Fibroblast of skin of back (primary cell): ENCODE measurements at regions not wholly inside any gene's neighbourhood (a gene's known extent, or its start where the extent isn't known, plus 50 kb on each side); places are given as distances from the start of the nearest gene placed in this dataset.
"Not testable (repeated sequence)": the region's sequence is repeated elsewhere in the genome, so short reads cannot be mapped to it uniquely, and the experiment has no call there.

Source experiments
- DNase-seq: peaks from one replicate; pipeline ENCODE4 v3.0.0-alpha.2; 2013

DNA sequence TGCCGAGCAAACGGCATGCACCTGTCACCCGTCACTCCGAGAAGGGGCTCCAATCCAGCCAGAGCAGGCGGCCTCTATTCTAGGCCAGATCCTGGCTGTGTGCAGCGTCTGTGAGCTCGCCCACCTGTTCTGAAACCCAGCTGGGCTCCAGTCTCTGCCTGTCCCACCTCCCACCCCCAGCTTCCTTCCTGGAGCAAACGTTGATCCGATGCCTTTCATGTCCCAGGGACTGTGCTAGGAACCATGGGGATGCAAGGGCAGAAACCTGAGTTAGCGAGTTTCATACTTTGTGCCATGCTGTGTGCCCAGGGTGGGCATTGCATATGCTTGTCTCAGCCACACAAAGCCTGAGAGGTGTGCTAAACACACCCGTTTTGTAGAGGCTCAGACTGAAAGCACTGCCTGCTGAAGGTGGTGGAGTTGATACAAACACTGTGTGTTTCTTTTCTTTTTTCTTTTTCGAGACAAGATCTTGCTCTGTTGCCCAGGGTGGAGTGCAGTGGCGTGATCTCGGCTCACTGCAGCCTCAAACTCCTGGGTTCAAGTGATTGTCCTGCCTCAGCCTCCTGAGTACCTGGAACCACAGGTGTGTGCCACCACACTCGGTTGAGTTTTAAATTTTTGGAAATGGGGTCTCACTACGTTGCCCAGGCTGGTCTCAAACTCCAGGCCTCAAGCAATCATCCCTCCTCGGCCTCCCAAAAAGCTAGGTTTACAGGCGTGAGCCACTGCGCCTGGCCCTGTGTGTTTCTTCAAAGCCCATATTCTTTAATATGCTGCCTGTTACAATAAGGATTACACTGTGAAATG is 84.1 kb upstream of the MED13L start:
- no peak for DNase-seq

DNA sequence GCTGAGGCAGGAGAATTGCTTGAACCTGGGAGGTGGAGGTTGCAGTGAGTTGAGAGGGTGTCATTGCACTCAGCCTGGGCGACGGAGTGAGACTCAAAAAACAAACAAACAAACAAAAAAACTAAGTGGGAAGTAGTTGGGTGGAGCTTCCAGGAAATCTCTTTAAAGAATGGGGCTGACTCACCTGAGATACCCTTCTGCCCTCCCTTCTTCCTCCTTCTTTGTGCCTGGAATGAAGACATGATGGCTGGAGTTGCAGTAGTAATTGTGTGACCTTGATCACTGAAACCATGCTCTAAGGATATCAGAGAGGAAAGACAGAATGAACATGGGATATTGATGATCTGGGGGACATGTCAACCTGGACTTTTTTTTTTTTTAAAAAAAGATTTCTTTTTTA is 87.6 kb upstream of the MED13L start:
- no peak for DNase-seq

DNA sequence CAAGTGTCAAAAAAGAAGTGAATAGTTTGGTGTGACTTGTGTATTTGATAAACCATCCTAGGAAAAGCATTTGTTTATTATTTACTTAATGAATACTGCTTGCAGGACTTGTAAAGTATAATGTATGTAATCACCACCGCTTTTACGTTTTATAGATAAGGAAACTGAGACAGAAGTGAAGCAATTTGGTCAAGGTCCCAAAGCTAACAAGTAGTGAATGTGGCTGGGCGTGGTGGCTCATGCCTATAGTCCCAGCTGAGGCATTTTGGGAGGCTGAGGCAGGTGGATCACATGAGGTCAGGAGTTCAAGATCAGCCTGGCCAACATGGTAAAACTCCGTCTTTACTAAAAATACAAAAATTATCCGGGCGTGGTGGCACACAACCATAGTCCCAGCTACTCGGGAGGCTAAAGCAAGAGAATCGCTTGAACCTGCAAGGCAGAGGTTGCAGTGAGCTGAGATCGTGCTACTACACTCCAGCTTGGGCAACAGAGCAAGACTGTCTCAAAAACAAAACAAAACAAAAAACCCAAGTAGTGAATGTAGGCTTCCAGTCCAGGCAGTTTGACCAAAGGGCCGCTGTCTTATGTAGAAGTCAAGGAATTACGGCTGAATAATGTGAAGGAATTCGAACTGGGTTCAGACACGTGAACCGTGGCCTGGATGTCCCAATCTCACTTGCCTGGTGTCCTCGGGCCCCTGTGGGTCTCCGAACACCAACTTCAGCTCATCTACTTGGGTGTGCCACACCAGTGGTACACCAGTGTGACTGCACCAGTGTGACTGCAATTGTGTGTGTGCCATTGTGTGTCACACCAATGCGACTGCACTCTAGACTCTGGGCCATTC is 88.3 kb upstream of the MED13L start:
- no peak for DNase-seq

DNA sequence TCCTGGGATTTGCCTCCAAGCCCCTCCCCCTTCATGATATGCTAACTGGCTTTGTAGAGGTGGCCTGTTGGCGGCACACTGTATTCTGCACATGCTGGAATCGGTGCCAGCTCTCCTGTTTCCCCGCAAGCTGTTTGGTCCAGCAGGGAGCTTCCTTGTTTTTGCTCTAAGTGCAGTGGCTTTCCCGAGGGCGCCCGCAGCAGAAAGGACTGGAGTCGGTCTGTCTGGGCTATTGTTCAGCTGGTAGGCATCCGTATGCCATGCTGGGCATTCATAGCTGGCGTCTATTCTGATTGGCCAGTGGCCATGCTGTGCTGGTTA is 88.9 kb upstream of the MED13L start:
- DNase-seq: no peak

DNA sequence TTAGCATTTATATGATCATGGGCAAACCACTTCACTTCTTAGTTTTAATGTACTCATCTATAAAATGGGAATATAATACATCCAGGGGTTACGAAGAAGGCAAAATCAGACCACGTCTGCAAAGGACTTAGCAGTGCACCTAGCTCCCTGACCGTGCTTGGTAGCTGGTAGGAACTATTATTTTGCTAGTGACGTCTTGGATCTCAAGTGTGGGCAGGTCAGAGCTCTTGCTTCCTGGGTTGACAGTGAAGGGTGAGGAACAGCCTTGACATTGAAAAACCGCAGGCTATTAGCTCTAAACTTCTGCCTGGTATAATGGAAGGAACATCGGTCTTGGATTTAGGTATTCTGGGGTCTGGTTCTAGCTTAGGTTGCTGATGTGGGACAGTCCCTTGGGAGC is 89.3 kb upstream of the MED13L start:
- no peak for DNase-seq

DNA sequence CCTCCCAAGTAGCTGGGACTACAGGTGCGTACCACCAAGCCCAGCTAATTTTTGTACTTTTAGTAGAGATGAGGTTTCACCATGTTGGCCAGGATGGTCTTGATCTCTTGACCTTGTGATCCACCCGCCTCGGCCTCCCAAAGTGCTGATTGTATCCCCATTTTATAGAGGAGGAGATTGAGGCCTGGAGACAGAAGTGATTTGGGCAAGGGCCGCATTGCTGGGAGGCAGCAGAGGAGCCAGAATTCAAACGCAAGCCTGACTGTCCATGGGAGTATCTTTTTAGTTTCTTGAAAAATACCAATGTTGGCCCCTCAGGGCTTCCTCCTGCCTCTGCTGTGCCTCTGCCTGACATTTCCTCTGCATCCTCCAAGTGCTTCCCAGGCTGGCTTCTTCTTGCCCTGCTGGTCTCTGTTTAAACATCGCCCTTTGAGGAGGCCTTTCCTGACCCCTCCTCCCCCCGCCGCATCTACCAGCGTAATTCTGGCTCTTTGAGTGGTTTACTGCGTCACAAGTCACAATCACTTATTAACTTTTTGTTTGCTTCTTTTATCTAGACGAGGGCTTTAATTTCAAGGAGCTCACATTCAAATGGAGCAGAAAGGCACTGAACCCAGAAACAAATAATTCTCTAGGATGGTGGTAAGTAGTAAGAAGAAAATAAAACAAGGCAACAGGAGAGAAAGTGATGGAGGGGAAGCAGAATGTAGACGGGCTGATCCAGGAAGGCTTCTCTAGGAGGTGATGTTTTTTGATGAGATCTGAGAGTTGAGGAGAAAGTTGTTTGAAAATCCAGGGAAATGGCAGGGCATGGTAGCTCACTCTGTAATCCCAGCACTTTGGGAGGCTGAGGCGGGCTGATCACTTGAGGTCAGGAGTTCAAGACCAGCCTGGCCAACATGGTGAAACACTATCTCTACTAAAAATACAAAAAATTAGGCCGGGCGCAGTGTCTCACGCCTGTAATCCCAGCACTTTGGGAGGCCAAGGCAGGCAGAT is 91.0 kb upstream of the MED13L start:
- DNase-seq: no peak

DNA sequence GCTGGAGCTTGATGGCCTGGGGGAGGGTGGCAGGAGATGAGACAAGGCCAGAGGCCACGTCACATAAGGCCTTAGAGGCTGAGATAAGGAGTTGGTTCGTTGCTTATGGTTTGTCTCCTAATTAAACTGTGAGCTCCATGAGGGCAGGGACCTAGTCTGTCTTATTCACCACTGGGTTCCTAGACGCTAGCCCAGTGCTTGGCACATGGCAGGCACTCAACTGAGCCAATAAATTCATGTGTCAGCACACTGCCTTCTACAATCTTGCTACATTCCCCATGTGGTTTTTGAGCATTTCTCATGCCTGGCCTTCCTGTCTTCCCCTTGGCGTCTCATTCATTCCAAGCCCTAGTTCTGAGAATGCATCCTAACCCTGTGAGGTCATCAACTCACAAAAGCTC is 92.5 kb upstream of the MED13L start:
- peak; percentile 95 for DNase-seq

DNA sequence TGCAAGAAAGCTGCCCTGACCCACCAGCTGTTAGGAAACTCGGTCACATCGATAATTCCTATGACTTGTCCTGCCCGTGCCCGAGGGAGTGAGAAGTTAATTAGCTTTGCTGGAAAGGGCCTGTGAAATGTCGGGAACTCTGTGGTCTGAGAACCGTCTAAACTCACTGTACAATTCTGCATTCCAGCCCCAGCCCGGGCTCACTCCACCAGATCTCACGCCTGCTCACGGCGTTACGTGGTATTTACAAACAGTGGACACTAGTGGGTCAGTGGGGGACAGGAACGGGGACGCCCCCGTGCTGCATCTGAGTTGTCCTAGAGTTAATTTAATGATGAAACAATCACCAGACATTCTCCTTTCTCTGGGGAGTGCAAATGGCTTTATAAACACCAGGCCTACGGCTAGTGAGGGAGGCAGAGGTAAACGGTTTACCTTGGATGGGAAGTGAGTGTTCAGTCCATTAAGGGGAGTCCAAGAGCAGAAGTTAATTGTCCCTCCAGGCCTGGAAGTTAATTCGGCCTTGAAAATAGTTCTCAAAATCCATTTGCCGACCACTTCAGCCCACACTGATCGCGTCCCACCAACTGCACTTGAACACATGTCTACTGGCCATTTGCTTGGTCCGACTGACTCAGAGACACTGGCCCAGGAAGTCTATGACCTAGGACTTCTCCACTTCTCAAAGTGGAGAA is 93.5 kb upstream of the MED13L start:
- DNase-seq: no peak

DNA sequence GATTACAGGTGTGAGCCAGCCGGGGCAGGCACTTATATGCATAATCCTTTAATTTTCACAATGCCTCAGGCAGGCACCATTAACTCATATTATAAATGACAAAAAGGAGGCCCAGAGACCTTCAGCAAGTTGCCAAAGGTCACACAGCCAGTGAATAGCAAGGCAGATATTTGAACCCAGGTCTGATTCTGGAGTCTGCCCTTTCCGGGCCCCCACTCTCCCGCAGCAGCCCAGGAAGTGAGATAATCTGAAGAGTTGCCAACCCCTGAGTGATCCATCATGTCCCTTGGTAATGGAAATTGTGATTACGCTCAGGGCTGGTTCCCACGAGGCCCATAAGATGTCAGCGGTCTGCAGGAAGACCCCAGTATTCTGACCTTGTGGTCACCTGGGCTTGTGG is 95.3 kb upstream of the MED13L start:
- DNase-seq: peak; percentile 32

DNA sequence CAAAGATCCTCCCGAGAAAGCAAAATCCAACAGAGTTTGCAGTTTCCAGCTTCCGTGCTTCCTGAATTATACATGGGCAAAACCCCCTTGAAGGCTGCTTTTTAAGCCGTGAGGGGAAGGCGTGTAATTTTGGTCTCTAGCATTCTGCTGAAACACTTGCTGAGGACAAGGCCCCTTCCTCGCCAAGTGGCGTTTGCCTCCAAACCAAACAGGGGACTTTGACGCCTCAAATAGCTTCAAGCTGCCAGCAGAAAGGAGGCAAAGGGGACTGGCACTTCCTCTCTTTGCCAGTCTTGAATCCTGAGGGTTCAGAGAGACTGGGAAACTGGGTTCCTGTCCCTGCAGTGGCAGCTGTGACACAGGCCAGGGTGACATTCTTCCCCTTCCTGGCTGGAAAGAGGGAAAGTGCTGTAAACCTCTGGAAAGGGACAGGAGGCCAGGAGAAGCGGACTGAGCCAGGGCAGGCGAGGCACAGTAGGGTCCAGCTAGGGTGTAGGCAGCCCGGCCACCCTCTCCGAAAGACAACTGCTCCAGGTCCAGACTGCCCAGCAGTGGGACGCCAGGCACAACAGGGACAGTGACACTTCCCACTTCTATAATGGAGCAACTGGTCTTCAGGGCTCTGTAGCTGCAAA is 96.2 kb upstream of the MED13L start:
- no peak for DNase-seq

DNA sequence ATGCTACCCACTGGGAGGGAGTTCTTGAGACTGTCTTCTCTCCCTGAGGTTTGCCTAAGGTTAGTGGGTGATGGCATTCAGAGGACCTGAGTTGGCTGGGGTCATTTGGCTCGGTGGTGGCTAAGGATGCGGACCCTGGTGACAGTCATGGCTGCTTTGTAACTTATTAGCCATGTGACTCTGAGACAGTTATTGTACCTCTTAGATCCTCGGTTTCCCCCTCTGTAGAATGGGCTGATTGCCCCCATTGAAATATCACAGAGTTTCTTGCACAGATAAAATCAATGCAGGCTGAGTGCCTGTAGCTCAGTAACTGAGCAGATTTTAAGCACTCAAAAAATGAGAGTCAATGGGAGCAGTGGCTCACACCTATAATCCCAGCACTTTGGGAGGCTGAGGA is 96.7 kb upstream of the MED13L start:
- no peak for DNase-seq

DNA sequence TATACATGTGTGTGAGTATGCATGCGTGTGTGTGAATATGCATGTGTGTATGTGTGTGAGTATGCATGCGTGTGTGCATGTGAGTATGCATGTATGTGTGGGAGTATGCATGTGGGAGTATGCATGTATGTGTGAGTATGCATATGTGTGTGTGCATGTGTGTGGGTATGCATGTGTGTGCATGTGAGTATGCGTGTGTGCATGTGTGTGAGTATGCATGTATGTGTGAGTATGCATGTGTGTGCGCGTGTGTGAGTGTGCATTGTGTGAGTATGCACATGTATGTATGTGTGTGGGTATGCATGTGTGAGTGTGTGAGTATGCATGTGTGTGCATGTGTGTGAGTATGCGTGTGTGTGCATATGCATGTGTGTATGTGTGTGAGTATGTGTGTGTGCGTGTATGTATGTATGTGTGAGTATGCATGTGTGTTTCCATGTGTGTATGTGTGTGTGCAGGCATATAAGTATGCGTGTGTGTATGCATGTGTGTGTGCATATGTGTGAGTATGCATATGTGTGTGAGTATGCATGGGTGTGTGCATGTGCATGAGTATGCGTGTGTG is 97.9 kb upstream of the MED13L start:
- DNase-seq: no peak

DNA sequence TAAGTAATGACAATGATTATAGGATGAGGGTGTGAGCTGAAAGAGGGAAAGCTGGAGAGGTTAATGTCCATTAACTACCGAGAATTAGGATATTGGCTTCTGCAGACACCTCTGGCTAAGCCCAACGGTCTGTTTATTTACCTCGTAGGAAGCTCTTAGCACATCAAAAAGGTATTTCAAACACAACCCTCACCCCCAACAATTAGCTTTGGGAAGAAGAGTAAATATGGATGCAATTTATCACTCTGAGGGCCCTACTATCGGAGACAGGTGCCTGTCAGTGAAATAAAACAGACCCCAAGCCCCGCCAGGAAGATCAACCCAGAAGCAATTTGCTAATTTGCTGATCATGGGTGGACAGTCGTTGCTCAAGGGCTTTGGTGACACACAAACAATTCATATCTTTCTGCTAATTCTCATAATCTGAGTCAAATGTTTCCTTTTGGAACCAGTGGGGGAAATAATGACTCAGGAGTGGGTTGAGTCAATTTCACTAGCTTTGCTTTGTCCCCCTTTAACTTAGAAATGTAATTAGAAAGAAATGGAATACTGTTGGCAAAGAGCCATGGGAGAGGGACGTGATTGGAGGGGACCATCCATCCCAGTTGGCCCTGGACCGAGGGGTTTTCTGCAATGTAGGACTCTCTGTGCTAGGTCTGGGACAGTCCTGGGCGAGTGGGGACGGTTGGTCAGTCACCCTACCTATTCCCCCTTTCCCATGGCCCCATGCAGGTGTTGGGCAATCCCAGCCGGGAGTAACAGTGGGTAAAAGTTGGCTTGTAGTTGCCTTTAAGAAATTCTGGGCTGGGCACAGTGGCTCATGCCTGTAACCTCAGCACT is 99.1 kb upstream of the MED13L start:
- DNase-seq: peak; percentile 87

DNA sequence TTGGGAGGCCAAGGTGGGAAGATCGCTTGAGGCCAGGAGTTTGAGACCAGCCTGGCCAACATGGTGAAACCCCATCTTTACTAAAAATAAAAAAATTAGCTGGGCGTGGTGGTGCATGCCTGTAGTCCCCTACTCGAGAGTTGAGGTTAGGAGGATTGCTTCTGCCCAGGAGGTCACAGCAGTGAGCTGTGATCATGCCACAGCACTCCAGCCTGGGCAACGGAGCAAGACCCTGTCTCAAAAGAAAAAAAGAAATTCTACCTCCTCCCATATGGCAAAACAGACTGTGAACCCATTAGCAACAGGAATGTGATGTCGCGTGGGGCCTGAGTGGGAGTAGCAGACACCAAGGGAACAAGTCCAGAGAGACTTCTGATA is 99.7 kb upstream of the MED13L start:
- DNase-seq: not testable (repeated sequence)

DNA sequence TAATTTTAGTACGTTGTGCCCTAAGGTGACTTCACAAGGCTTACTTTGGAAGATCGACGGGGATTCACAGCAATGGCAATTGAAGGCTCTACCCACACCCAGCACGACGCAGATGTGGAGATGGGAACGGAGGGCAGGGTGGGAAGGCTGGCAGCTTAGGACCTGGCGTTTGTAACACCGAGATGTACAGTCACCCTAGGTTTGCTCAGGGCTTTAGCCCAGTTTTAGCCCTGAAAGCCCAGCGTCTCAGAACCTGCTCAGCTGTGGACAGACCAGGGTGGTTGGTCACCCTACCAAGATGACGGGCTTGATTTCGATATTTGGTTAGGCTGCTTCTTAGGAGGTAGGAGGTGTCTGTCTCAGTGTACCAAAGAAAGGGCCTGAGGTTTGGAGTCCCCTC is 100.5 kb upstream of the MED13L start:
- no peak for DNase-seq

DNA sequence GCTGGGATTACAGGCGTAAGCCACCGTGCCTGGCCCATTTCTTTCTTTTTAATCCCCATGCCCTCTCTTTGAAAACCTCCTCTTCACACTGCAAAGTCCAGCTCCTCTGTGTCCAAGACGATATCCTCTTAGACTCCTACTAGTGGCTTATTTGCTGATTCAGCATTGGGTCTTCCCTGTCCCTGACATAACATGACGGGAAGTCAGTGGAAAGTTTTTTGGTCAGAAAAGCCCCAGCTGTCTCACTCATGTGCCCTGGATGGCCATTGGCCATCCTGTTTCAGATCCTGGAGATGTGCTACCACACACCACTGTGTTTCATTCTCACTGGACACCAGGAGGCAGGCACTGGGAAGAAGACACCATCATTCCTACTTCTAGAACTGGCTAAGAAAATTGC is 102.6 kb upstream of the MED13L start:
- peak; percentile 20 for DNase-seq

DNA sequence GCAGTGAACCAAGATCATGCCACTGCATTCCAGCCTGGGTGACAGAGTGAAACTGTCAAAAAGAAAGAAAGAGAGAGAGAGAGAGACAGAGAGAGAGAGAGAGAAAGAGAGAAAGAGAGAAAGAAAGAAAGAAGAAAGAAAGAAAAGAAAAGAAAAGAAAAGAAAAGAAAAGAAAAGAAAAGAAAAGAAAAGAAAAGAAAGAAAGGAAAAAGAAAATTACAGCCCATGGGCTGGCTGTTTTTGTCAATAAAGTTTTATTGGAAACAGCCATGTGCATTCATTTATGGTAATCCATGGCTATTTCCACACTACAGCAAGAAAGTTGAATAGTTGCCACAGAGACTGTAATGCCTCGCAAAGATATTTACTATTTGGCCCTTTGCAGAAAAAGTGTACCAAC is 103.2 kb upstream of the MED13L start:
- peak; percentile 24 for DNase-seq

DNA sequence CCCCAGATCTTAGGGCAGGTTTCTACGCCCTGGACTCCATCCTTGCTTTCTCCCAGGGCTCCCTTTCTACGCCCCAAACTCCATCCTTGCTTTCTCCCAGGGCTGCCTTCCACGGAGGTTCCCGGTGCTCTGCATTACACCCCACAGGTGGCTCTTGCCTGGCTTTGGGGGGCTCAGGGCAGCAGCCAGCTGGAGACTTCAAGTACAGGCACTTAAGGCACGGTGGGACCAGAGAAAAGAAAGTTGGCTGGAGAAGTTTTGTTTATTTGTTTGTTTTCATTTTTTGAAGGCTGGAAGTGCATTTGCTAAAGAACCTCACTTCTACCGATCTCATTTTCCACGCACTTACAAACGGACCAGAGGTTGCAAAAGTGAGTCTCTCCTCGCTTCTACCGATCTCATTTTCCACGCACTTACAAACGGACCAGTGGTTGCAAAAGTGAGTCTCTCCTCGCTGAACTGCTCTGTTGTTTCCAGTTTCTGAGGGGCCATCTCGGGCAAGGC is 103.8 kb upstream of the MED13L start:
- DNase-seq: no peak

DNA sequence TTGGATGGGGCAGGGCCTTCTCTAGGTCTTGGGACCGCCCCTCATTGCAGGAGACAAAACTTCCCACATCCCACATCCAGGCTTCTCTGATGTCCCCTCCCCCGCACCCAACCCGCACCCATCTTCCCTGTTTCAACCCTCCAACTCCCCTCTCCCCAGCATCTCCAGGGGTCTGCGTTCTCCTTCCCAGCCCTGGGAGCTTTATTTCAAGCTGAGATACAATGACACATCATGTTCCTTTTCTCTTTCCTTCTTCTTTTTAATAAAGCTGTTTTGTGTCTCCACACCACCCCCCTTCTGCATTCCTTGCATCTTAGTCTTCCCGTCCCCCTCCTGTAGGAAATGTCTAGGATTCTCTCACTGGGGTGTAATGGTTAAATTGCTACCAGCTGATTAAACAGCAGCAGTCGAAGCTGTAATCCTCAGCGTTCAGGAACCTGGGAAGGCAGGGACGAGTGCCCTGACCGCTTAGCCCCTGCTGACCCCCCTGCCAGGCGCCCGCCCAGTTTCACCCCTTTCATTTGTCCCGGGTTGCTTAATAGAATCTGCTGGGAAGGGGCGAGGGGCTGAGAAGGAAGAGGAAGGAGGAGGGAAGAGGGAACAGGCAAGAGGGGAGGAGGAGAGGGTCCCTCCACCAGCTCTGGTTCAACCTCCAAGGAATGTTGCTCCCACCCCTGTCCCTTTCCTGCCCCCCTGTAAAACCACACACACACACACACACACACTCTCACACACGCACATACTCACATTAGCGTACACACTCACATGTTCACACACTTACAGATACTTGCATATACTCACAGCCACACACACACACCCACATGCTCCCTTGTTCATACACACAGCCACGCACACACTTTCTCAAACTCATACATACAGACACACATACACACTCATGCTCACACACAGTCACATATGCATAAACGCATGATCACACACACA is 104.5 kb upstream of the MED13L start:
- peak; percentile 100 for DNase-seq
